ENCODE measurements at regions not wholly inside any gene's neighbourhood (a gene's known extent, or its start where the extent isn't known, plus 50 kb on each side); places are given as distances from the start of the nearest gene placed in this dataset.

DNA sequence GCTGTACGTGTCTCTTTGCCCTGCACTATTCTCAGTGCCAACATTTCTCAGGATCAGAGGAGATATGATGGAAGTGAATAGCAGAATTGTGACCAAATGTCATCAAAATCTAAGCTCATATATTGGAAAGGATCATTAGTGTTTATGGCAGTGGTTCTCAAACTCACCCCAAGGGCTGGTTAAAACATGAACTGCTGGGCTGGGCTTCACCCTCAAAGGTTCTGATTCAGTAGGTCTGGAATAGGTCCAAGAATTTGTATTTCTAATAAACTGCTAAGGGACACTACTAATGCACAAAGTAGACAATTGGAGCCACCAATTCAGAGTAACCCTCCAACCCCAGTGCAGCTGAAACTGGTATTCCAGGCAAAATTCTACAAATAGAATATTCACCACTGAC lies 317.9 kb upstream of the UBE2E3 start:
- TF ChIP-seq, protein P1, sequence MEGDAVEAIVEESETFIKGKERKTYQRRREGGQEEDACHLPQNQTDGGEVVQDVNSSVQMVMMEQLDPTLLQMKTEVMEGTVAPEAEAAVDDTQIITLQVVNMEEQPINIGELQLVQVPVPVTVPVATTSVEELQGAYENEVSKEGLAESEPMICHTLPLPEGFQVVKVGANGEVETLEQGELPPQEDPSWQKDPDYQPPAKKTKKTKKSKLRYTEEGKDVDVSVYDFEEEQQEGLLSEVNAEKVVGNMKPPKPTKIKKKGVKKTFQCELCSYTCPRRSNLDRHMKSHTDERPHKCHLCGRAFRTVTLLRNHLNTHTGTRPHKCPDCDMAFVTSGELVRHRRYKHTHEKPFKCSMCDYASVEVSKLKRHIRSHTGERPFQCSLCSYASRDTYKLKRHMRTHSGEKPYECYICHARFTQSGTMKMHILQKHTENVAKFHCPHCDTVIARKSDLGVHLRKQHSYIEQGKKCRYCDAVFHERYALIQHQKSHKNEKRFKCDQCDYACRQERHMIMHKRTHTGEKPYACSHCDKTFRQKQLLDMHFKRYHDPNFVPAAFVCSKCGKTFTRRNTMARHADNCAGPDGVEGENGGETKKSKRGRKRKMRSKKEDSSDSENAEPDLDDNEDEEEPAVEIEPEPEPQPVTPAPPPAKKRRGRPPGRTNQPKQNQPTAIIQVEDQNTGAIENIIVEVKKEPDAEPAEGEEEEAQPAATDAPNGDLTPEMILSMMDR (IDR thresholded peaks at IDR 0.05; ENCODE audit: low read length), result no peak
- TF ChIP-seq EZH2 (optimal IDR thresholded peaks at IDR 0.05; ENCODE audit: low read depth, low read length), result no peak
- TF ChIP-seq EZH2phosphoT487 (IDR thresholded peaks at IDR 0.05; ENCODE audit: low read length), result no peak
